ENCODE measurements at regions not wholly inside any gene's neighbourhood (a gene's known extent, or its start where the extent isn't known, plus 50 kb on each side); places are given as distances from the start of the nearest gene placed in this dataset.

DNA sequence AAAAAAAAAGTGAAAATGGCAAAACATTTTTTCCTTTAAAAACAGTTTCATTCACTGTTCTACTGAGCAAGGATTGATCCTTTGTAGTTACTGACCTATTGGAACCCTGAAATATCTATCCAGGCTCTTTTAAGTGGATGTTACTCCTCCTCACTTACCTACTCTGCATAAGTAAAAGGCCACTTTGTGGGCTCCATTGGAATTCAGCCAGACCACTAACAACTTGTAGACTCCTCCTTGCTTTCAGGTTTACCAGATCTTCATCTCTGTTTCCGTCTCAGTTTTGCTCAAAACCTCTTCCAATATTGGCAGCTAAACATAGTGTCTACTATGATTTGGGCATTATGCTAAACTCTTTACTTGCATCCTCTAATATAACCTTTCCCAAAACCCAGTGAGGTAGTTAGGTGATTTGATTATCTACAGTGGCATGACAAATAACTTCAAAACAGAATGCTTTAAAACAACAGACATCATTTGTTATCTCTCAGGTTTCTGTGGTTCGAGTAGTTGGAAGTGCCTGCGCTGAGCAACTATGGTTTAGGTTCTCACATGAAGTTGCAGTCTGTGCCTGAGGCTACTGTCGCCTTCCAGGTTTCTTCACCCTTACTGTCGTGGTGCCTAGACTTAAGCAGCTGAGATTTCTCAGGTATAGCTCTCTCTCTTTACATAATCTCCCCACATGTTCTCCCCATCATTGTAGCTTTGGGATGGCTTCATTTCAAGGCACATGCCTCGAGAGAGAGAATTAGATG is 698.2 kb downstream of the REEP3 start:
- DNase-seq (ENCODE audit: low read depth) = no peak
- TF ChIP-seq, protein P1, sequence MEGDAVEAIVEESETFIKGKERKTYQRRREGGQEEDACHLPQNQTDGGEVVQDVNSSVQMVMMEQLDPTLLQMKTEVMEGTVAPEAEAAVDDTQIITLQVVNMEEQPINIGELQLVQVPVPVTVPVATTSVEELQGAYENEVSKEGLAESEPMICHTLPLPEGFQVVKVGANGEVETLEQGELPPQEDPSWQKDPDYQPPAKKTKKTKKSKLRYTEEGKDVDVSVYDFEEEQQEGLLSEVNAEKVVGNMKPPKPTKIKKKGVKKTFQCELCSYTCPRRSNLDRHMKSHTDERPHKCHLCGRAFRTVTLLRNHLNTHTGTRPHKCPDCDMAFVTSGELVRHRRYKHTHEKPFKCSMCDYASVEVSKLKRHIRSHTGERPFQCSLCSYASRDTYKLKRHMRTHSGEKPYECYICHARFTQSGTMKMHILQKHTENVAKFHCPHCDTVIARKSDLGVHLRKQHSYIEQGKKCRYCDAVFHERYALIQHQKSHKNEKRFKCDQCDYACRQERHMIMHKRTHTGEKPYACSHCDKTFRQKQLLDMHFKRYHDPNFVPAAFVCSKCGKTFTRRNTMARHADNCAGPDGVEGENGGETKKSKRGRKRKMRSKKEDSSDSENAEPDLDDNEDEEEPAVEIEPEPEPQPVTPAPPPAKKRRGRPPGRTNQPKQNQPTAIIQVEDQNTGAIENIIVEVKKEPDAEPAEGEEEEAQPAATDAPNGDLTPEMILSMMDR (conservative IDR thresholded peaks at IDR 0.05; ENCODE audit: low read depth, low read length) = no peak
- H3K4me3 ChIP-seq (ENCODE audit: low read depth, low read length) = no peak overlapping the region

DNA sequence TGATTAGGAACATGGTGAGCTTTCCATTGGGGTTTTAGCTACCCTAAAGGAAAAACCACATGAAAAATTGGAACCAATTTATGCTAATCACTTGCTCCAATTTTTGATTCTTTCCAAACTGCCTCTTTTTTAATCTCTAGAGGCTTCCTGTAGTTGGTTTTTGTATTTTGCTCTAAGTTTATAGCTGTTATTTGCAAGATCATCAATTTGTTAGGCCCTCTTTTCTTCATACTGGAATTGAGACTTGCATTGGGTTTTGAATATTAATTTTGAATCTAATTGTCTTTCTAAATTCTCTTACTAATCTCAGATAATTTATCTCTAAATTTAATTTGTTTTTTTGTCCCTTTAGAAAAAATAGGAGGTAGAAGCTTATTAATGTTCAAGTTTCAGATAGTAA is 713.3 kb downstream of the REEP3 start:
- no peak overlapping the region for H3K4me3 ChIP-seq (ENCODE audit: low read depth, low read length)
- TF ChIP-seq, protein P1 (conservative IDR thresholded peaks at IDR 0.05; ENCODE audit: low read depth, low read length) = no peak
- no peak for DNase-seq (ENCODE audit: low read depth)

DNA sequence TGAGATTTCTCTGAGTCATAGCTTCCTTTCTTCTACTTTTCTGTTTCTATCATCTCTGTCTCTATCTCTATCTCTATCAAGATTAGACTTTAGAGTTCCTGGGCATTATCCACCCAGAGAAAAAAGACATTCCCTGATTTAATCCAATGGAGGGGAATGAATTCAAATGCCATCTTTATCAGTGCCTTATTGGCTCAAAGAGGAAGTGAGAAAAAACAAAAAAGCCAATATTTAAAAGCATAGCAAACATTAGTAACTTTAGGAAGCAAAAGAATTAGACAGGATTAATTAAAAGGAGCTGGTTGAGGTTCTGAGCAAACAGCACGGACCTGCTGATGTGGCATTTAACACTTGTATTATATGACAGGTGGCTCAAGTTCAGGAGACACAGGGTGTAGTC is 736.5 kb downstream of the REEP3 start:
- H3K4me3 ChIP-seq (ENCODE audit: low read depth, low read length) = no peak overlapping the region
- TF ChIP-seq, protein P1 (conservative IDR thresholded peaks at IDR 0.05; ENCODE audit: low read depth, low read length) = no peak
- no peak for DNase-seq (ENCODE audit: low read depth)

DNA sequence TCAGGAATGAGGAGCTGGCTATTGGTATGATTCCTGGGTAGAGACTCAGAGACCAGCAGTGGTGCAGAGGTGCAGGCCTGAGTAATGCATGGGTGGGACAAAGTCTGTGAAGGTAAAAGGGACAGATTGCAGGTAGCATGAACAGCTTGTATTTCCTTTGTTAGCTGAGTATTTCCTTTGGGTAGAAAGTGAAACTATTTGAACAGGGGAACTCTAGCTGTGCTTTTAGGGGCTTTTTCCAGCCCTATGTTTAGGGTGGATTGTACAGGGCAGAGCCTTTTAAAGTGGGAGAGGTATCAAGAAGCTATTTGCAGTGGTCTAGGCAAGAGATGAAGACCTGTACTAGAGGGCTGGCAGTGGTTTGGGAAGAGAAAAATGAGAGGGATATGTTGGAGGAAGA is 739.9 kb downstream of the REEP3 start:
- H3K4me3 ChIP-seq (ENCODE audit: low read depth, low read length) = no peak overlapping the region
- TF ChIP-seq, protein P1 (conservative IDR thresholded peaks at IDR 0.05; ENCODE audit: low read depth, low read length) = no peak
- no peak for DNase-seq (ENCODE audit: low read depth)

DNA sequence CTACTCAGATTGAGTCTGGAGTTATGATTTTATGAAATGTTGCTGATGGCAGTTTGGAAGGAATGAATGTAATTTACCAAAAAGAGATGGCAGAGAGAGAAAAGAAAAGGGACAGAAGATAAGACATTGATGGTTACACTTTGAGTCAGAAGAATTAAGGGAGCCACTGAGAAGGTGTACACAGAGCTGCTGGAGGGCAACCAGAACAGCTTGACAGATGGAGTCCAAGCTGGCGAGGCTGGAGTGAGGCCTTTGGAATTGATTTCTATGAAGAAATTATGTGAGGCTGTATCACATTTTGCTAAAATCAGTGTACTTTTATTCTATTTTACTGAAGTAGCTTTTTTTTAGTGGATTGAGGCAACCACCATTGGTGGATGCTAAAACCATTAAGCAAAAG is 740.5 kb downstream of the REEP3 start:
- TF ChIP-seq, protein P1 (conservative IDR thresholded peaks at IDR 0.05; ENCODE audit: low read depth, low read length) = no peak

DNA sequence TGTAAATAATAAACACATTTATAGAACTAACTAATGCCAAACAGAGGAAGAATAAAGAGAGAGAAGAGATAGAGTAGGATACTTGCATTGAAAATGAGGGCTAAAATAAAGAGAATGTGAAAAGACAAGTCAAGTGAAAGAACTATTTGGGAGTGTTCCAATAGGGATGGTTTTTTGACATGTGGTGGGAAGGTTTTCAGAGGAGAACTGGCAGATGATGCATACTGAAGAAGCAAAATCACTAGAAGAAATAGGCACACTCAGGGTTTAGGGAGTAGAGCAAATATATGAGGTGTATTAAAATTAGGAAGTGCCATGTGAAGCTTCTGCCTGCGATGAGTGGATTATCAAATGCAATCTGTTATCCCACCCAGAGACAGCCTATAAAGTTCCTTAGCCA is 744.8 kb downstream of the REEP3 start:
- no peak overlapping the region for H3K4me3 ChIP-seq (ENCODE audit: low read depth, low read length)
- no peak for DNase-seq (ENCODE audit: low read depth)
- TF ChIP-seq, protein P1 (conservative IDR thresholded peaks at IDR 0.05; ENCODE audit: low read depth, low read length) = no peak

More for the DNA sequence above, 740.5 kb downstream of the REEP3 start:
- DNase-seq (ENCODE audit: low read depth) = no peak
- no peak overlapping the region for H3K4me3 ChIP-seq (ENCODE audit: low read depth, low read length)

DNA sequence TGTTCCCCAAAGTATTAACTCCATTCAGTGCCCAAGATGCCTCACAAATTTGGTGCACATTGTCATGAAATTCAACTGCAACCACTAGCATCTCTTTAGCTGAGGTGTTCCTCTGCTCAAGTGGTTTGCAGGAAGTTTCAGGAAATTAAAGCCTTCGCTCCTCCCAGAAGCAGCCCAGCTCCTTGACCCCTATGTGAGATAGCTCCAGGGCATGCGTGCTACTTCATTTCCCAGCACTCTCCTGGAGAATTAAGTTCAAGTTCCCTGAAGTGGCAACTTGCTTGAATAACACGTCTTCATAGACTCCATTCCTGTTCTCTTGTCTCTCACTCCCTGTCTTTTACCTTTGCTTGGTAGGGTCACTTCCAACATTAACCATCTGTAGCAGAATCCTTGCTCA is 750.3 kb downstream of the REEP3 start:
- TF ChIP-seq, protein P1 (conservative IDR thresholded peaks at IDR 0.05; ENCODE audit: low read depth, low read length) = no peak
- no peak for DNase-seq (ENCODE audit: low read depth)
- H3K4me3 ChIP-seq (ENCODE audit: low read depth, low read length) = no peak overlapping the region

All from choroid plexus epithelial cell (primary cell).